ENCODE measurements at regions not wholly inside any gene's neighbourhood (a gene's known extent, or its start where the extent isn't known, plus 50 kb on each side); places are given as distances from the start of the nearest gene placed in this dataset.
A peak's percentile ranks its signal among the peaks of the same experiment; 100 is the strongest.
"Not testable (repeated sequence)": the region's sequence is repeated elsewhere in the genome, so short reads cannot be mapped to it uniquely, and the experiment has no call there.

GRCh38 chrX:74251006-74251930, 52.7 kb upstream of the ZCCHC13 start:
- DNase-seq (ENCODE audit: low read depth) = no peak

DNA sequence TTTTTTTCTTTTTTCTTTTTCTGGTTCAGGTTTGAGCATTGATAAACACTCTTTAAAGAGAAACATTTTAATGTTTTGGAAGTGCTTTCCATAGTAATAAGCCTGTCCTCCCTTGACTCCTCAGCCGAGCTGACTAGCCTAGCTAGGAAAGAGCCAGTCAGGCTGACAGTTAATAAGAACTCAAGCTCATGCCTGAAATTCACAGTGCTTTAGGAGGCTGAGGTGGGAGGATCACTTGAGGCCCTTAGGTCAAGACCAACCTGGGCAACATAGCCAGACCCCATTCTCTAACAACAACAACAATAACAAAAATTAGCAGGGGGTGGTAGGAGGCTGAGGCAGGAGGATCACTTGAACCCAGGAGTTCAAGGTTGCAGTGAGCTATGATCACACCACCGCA, 53.4 kb upstream of the ZCCHC13 start:
- no peak for DNase-seq (ENCODE audit: low read depth)

DNA sequence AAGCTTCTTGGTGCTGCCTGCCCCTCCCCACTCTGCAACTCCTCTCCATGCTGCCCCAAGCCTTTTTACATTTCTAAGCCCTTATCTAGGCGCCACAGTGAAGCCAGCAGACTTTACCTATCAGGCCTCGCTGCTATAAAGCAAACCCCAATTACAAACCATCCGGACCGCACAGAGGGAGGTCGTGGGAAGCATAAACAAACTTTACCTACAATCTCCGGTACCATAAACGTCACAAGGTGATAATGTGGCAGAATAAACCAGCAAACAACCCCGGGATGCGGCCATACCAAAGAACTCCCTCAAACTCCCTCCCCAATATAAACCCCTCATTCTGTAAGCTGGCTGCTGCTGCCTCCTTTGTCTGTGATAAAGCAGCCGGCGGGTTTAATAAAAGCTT, 54.0 kb upstream of the ZCCHC13 start:
- no peak for DNase-seq (ENCODE audit: low read depth)

- DNase-seq (ENCODE audit: low read depth) = no peak
These were observed 55.1 kb upstream of the ZCCHC13 start for GRCh38 chrX:74248889-74249288.

- DNase-seq (ENCODE audit: low read depth) = no peak
These were observed 57.5 kb upstream of the ZCCHC13 start for GRCh38 chrX:74246524-74246923.

GRCh38 chrX:74242484-74243138, 61.4 kb upstream of the ZCCHC13 start:
- no peak for DNase-seq (ENCODE audit: low read depth)

GRCh38 chrX:74242050-74242449, 61.9 kb upstream of the ZCCHC13 start:
- peak; percentile 34 for DNase-seq (ENCODE audit: low read depth)

DNA sequence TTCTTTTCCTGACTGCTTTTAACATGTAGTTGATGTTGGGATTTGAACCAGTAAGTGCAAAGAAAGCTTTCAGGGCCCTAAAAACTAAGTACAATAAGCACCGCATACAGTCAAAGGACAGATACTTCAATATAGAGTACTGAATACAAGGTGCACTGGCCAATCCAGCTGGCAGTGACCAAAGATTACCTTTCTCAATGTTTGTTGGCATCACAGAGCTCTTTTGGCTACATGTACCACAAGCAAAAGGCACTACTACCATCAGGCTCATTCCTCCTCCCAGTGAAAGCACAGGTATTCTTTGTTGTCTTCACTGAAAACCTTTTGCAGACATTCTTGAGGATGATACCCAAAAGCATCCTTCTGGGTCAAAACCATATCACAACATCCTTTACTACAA, 65.2 kb upstream of the ZCCHC13 start:
- DNase-seq (ENCODE audit: low read depth) = no peak

DNA sequence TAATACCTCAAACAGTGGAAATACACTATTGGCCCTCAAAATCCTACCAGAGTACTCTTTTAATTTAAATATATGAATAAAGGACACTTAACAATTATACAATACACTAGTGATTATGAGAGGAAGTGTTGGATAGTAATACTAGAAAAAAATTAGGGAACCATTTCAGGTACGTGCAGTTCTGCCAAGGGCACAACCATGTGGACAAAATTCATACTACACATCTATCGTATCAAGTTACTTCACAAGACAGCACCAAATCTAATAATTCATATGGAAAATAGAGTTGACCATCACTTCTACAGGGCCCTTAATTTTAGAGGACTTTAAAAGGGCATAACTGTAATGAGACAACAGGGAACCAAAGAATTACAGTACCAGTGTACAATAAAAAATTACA, 69.2 kb upstream of the ZCCHC13 start:
- no peak for DNase-seq (ENCODE audit: low read depth)

DNA sequence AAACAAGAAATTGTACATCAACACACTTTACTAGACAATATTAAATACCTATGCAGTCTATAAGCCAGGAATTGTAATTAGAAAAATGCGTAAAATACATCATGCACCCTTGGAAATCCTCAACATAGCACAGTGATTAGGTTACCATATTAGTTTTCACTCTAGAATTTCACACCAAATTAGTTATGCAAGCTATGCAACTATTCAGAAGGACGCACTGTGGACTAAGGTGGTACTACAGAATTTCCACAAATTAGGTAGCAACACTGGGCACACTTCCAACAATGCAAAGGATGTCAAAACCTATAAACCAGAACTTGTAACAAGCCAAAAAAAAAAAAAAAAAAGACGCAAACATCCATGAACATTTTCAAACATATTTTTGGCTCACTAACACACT, 71.1 kb upstream of the ZCCHC13 start:
- DNase-seq (ENCODE audit: low read depth) = no peak

DNA sequence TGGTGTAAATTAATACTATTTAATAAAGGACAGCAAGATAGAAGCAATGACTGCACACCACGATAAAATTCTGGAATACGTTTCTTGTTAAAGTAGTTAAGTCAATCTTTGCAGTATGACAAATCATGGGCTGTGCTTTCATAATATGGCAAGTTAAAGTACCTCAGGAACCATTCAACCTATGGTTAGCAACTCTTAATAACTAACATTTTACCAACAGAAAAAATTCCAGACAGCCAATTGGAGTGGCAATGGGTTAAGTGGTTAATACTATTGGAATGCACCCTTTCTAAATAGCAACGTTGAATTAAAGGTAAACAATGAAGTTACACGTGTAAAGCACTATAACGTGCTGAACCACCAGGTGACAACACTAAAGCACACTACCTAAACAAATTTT, 72.4 kb upstream of the ZCCHC13 start:
- DNase-seq (ENCODE audit: low read depth) = no peak

- no peak for DNase-seq (ENCODE audit: low read depth)
These were observed 73.9 kb upstream of the ZCCHC13 start for GRCh38 chrX:74230094-74230493.

DNA sequence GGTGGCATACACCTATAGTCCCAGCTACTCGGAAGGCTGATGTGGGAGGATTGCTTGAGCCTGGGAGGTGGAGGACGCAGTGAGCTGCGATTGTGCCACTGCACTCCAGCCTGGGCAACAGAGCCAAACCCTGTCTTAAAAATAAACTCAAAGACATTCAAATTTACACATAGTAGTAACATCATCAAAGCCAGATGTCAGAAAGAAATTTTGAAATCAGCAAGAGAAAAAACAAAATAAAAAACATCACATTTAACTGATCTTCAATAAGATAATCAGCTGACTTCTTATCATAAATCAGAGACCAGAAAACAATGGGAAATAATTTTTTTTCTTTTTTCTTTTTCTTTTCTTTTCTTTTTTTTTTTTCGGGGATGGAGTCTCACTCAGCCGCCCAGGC, 78.9 kb upstream of the ZCCHC13 start:
- no peak for DNase-seq (ENCODE audit: low read depth)

DNA sequence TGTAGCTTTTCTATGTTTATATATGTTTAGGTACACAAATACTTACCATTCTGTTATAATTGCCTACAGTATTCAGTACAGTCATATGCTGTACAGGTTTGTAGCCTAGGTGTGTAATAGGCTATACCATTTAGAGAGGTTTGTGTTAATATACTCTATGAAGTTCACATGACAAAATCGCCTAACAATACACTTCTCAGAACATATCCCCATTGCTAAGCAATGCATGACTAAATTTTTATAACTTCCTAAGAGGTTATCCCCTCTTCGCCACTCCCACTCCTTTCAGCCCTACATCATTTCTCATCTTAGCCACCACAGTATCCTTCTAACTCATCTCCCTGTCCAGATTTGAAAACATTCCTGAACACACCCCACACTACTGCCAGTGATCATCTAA, 83.7 kb upstream of the ZCCHC13 start:
- DNase-seq (ENCODE audit: low read depth) = no peak

- DNase-seq (ENCODE audit: low read depth) = no peak
These were observed 85.1 kb upstream of the ZCCHC13 start for GRCh38 chrX:74218895-74219294.

DNA sequence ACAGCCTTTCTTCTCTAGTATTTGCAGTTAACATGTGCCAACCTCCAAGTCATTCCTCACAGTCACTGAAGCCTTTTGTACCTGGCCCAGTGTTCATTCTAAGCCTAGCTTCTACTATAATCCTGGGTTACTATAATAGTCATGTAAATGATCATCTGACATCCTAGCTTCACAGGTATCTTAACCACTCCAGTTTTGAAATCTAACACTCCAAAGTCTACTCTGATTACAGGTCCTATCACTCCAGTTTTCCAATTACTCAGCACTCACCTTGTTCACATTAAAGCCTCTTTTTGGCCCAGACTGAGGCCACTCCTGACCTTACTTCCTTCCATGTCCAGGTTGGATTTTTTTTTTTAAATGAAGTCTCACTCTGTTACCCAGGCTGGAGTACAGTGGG, 87.6 kb upstream of the ZCCHC13 start:
- no peak for DNase-seq (ENCODE audit: low read depth)

DNA sequence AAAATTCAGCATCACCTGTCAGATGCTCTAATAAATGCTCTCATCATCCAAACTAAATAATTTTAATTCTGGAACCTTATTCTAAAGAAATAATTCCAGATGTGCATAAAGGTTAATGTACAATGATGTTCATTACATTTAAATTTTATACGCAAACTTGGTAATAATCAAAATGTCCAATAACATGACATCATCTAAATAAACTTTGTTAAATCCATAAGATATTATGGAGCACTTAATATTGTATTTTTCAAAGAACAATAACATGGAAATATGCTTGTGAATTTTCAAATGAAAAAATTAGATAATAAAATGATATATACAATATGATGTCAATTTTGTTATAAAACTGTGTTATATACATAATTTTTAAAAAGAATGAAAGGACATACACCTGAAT, 92.1 kb upstream of the ZCCHC13 start:
- no peak for DNase-seq (ENCODE audit: low read depth)

DNA sequence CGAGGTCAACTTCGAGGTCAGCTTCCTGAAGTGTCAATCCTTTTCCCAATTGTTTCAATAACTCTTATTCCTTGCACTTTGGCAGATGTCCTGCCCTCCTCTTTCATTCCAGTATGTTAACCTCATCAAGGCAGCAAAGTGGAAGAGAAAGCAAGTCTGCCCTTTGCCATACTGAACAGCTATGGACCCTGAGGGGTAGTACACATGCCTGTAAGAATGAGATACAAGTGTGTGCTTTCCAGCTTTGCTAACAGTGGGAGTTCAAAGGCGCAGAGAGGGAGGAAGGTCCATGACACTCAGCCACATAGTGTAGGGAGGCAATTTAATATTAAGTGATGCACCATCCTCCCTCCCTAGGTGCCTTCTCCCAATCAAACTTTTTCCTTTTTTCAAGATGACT, 96.4 kb upstream of the ZCCHC13 start:
- no peak for DNase-seq (ENCODE audit: low read depth)

- no peak for DNase-seq (ENCODE audit: low read depth)
These were observed 108.4 kb upstream of the ZCCHC13 start for GRCh38 chrX:74195605-74196004.

DNA sequence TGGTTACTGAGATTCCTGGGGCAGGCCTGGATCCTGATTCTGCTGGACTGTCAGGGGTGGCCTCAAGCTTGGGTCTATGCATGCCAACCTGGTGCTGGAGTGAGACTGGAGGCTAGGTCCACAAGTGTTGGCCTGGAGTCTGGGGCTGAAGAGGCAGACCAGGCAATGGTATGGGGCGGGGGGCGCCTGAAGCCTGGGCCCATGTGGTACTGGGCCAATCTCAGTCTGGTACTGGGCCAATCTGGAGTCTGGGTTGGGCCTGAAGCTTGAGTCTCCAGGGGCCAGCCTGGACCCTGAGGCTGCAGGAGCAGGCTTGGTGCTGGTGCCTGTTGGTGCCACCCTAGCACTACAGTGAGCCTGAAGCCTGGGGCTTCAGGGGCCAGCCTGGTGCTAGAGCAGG, 108.9 kb upstream of the ZCCHC13 start:
- no peak for DNase-seq (ENCODE audit: low read depth)

DNA sequence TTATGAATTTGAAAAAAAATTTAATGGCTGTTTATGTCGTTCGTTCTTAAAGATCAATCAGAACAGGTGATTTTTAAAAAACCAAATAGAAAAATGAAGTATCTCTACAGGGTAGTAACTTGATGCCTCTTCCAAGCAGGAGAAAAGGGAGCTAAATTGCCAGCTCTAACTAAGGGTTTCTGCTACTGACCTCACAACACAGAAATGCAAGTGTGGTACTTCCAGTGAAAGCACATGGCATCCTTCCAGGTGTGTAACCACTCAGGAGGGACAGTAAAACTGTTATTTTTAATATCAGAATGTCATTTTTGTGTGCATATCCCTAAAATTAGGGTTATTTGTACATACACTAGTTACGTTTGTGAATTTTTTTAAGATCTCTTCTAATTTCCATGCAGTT, 116.8 kb upstream of the ZCCHC13 start:
- no peak for DNase-seq (ENCODE audit: low read depth)

GRCh38 chrX:74183047-74183446, 120.9 kb upstream of the ZCCHC13 start:
- DNase-seq (ENCODE audit: low read depth) = not testable (repeated sequence)

- not testable (repeated sequence) for DNase-seq (ENCODE audit: low read depth)
These were observed 122.0 kb upstream of the ZCCHC13 start for GRCh38 chrX:74181976-74182375.

GRCh38 chrX:74180716-74181115, 123.3 kb upstream of the ZCCHC13 start:
- no peak for DNase-seq (ENCODE audit: low read depth)
